ENCODE measurements at regions not wholly inside any gene's neighbourhood (a gene's known extent, or its start where the extent isn't known, plus 50 kb on each side); places are given as distances from the start of the nearest gene placed in this dataset.

DNA sequence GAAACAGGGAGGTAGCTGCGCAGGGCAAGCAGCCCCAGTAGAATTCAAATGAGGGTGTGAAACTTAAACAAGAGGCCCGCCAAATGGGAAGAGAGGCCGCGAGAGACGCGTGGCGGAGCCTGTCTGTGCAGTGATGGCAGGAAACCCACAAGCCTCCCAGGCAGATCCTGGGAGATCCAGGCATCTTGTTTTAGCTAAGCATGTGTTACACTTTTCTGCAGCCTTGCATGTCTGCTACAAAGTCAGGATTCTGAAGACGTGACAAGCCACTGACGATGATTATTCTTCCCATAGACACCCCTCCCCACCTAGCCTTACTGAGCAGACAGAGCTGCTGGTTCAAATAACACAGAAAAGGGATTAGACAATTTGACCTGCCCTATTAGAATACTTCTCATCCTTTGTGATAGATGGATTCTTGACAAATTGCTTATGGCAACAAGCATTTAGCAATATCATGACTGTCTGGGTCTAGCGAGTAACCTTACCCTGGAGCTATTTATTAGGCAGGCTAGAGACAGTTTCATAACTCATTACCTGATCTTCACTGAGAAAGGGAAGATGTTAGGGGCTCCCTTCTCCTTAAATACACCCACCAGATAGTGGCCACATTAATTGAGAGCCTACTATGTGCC, 185.2 kb upstream of the IRS2 start:
- TF ChIP-seq CTCF (IDR thresholded peaks at IDR 0.05; ENCODE audit: control extremely low read depth in 1 of 3, insufficient read depth in 1 of 3, low read depth in 1 of 3, low read length in 3 of 3) (no peak), POLR2A (IDR thresholded peaks at IDR 0.05; ENCODE audit: control extremely low read depth in 1 of 2, low read depth in 2 of 2, low read length in 2 of 2) (no peak), EZH2 (IDR thresholded peaks at IDR 0.05; ENCODE audit: low read depth, low read length, severe bottlenecking) (no peak), CEBPB (IDR thresholded peaks at IDR 0.05; ENCODE audit: low read depth, low read length) (no peak), TAF1 (IDR thresholded peaks at IDR 0.05; ENCODE audit: low read depth, low read length) (no peak), ZNF274 (IDR thresholded peaks at IDR 0.05; ENCODE audit: borderline replicate concordance, extremely low read depth, low read length) (no peak), EP300 (IDR thresholded peaks at IDR 0.05; ENCODE audit: borderline replicate concordance in 1 of 2, low read depth in 2 of 2, low read length in 2 of 2) (no peak), SP1 (IDR thresholded peaks at IDR 0.05; ENCODE audit: low read depth, low read length) (no peak), POLR2AphosphoS5 (IDR thresholded peaks at IDR 0.05; ENCODE audit: low read depth, low read length) (no peak), KDM1A (IDR thresholded peaks at IDR 0.05; ENCODE audit: borderline replicate concordance, low read length) (no peak), CHD2 (IDR thresholded peaks at IDR 0.05; ENCODE audit: low read length) (no peak), CREB1 (IDR thresholded peaks at IDR 0.05) (no peak), ATF3 (IDR thresholded peaks at IDR 0.05; ENCODE audit: insufficient read depth, low read depth, low read length) (no peak), SUZ12 (IDR thresholded peaks at IDR 0.05; ENCODE audit: low read length) (no peak)

All from H1 (cell line).